ENCODE measurements at regions not wholly inside any gene's neighbourhood (a gene's known extent, or its start where the extent isn't known, plus 50 kb on each side); places are given as distances from the start of the nearest gene placed in this dataset.

DNA sequence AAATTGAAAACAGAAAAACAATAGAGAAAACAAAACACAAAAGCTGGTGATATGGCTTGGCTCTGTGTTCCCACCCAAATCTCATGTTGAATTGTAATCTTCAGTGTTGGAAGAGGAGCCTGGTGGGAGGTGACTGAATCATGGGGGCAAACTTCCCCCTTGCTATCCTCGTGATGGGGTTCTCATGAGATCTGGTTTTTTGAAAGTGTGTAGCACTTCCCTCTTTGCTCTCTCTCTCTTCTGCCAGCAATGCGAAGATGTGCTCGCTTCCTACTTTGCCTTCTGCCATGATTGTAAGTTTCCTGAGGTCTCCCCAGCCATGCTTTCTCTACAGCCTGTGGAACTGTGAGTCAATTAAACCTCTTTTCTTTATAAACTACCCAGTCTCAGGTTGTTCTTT lies 112.3 kb upstream of the UXS1 start:
- Histone ChIP-seq H2BK5ac (ENCODE audit: insufficient read length, low read length) (no peak overlapping the region), H2AFZ (ENCODE audit: low read length) (no peak overlapping the region), H2BK120ac (ENCODE audit: low read depth, low read length, poor library complexity, severe bottlenecking) (no peak overlapping the region), H4K8ac (replicated peaks; ENCODE audit: insufficient read length, low read depth, low read length) (no peak overlapping the region), H3K4me2 (ENCODE audit: insufficient read depth, insufficient read length, low read length) (no peak overlapping the region), H3K23me2 (ENCODE audit: insufficient read length, low read depth, low read length, poor library complexity, severe bottlenecking) (no peaks in the 10 kb centered on the region), H2BK20ac (ENCODE audit: low read depth, low read length, poor library complexity, severe bottlenecking) (no peak overlapping the region), H4K5ac (ENCODE audit: insufficient read length, low read depth, low read length) (no peak overlapping the region), H3K4me1 (ENCODE audit: insufficient read depth, low read length) (no peaks in the 10 kb centered on the region), H2BK12ac (ENCODE audit: insufficient read length, low read depth, low read length) (no peak overlapping the region), H3K79me2 (ENCODE audit: insufficient read depth, low read length) (no peaks in the 10 kb centered on the region), H3K56ac (ENCODE audit: insufficient read length, low read depth, low read length) (no peak overlapping the region), H3K27me3 (ENCODE audit: insufficient read depth, low read length) (no peaks in the 10 kb centered on the region), H4K91ac (ENCODE audit: insufficient read length, low read depth, low read length) (no peak overlapping the region), H3K27ac (ENCODE audit: insufficient read length, low read depth, low read length) (no peak overlapping the region), H3K18ac (ENCODE audit: insufficient read length, low read depth, low read length) (no peak overlapping the region), H3K14ac (ENCODE audit: insufficient read depth, low read length) (no peak overlapping the region), H3K79me1 (ENCODE audit: insufficient read depth, low read depth, low read length, poor library complexity, severe bottlenecking) (no peaks in the 10 kb centered on the region), H3K23ac (ENCODE audit: insufficient read length, low read depth, low read length) (no peak overlapping the region), H4K20me1 (ENCODE audit: control insufficient read depth, insufficient read depth, insufficient read length) (no peaks in the 10 kb centered on the region), H3T11ph (ENCODE audit: low read length) (no peak overlapping the region), H3K9me3 (ENCODE audit: control insufficient read depth, low read depth, low read length) (no peaks in the 10 kb centered on the region), H3K4ac (ENCODE audit: low read depth, low read length) (no peak overlapping the region), H2AK5ac (ENCODE audit: insufficient read length, low read length) (no peak overlapping the region), H3K9ac (ENCODE audit: extremely low read depth, insufficient read length, low read length) (no peak overlapping the region), H2BK15ac (ENCODE audit: low read depth, low read length) (no peak overlapping the region)
- H3K4me3 Mint-ChIP-seq = no peak overlapping the region
- H3K27ac Mint-ChIP-seq = no peak overlapping the region
- no peaks in the 10 kb centered on the region; a peak in 1 of 7 replicates for H3K36me3 Mint-ChIP-seq (ENCODE audit: insufficient read depth in 1 of 3, low read depth in 3 of 3)
- H3K4me1 Mint-ChIP-seq = peaks cover 5 to 8% of the 10 kb centered on the region in 2 experiments
- no peak for TF ChIP-seq CTCF (conservative IDR thresholded peaks at IDR 0.05)
- no peaks in the 10 kb centered on the region for H3K27me3 Mint-ChIP-seq (ENCODE audit: low read depth)
- WGBS (ENCODE audit: extremely low coverage, insufficient read length, low lambda C conversion rate) = no CpG with 5 or more reads among the region's 3 CpGs
- peaks cover 0 to 3% of the 10 kb centered on the region in 2 experiments; a peak in 1 of 5 replicates for H3K9me3 Mint-ChIP-seq
- no peak for DNase-seq

Data from H9 (cell line).